ENCODE measurements at regions not wholly inside any gene's neighbourhood (a gene's known extent, or its start where the extent isn't known, plus 50 kb on each side); places are given as distances from the start of the nearest gene placed in this dataset.

DNA sequence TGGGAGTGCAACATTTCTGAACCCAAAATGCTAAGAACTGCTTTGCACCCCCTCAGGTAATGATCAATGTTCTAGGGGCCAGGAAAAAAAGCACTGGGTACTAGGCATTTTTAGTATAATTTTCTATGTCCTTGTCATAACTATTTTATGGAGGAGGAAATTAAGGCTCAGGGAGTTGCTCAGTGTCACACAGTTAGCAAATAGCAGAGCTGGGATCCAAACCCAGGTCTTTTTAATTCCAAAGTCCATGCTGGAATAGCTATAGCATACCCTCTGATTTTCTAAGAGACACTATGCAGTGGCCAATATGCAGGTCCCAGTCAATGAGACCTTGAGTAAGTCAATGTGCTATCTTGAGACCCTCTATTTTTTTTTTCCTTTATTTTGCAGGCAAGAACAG is 394.5 kb upstream of the USP24 start:
- no peak for DNase-seq

DNA sequence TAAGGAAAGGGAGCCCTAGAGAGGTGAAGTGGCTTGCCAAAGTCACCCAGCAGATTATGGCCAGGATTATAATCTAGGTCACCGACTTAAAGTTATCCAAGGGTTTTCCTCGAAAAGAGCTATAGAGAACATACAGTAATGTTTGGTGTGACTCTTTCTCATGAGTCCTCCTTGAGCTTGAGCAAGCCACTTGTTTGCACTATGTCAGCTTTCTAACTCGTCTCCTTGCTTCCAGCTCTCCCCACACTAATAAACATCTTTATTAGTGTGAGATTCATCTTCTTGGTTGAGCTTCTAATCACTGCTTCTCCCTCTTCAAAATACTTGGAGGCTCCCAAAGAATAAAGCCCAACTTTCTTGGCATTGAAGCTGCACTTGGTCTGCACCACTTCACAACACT is 390.0 kb upstream of the USP24 start:
- DNase-seq: no peak

DNA sequence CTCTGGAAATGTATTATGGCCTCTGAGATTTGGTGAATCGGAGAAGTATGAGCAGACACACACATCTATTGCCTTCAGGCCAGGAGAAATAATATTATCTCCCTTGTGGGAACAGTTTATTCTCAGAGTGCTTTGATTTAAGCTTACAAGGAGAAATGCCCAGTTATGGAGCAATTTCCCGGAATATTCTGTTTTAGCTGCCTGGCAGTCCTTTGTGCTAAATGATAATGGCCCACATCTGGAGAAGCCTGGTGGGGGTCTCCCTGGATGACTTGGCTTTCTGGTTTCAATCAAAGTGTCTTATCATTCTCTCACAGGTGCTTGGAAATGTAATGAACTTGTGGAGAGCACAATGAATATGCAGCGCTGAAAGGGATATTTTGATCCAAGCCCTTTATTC is 389.6 kb upstream of the USP24 start:
- DNase-seq: peak; percentile 44

- peak; percentile 42 for DNase-seq
Measured at GRCh38 chr1:55604179-55604578, 389.0 kb upstream of the USP24 start.

DNA sequence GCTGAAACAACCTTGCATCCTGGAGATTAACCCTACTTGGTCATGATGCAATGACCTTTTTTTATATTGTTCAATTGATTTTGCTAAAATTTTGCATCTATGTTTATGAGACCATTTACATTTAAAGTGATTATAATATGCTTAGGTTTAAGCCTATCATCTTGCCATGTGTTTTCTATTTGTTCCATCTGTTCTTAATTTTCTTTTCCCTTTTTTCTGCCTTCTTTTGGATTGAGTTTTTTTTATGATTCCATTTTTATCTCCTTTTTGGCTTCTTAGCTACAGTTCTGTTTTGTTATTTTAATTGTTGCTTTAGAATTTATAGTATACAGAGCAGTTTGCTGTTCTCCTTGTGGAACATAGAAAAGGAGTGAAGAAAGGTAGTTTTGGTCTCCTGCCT is 385.1 kb upstream of the USP24 start:
- peak; percentile 78 for DNase-seq

GRCh38 chr1:55597910-55598309 is 382.7 kb upstream of the USP24 start:
- DNase-seq: no peak

DNA sequence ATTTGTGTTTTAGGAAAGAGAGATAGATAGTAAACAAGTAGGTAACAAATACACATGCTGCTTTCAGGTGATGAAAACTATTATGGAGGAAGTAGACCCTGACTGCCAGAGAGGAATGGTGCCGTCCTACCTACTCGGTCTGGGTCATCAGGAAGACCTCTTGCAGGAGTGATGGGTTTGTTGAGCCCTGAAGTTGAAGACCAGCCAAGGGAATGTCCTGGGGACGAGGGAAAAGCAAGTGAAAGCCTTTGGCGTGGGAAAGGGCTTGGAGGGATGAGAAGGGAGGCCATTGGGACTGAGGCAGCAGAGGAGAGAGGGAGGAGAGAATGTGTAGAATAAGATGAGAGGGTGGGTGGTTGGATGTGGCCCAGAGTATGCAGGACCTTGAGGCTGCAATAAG is 379.5 kb upstream of the USP24 start:
- no peak for DNase-seq

- DNase-seq: no peak
Measured at GRCh38 chr1:55593298-55593697, 378.1 kb upstream of the USP24 start.

DNA sequence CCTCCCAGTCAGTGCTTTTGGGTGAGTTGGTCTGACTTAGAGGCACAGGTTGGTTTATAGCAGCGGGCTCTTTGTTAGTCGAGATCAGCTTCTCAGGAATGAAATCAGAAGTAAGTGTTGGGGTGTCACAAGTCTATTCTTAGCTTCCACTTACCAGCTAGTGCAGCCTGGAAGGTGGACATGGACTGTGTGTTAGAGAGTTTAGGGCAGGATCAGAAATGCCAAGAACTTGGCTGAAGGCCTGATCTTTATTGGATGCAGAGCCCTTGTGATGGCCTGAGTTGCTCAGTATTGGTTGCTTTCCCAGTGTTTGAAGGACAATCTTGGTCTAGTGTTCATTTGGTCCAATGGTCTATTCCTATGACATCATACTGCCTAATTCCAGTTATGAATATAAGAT is 377.0 kb upstream of the USP24 start:
- no peak for DNase-seq

GRCh38 chr1:55589671-55590297 is 374.6 kb upstream of the USP24 start:
- peak; percentile 18 for DNase-seq

DNA sequence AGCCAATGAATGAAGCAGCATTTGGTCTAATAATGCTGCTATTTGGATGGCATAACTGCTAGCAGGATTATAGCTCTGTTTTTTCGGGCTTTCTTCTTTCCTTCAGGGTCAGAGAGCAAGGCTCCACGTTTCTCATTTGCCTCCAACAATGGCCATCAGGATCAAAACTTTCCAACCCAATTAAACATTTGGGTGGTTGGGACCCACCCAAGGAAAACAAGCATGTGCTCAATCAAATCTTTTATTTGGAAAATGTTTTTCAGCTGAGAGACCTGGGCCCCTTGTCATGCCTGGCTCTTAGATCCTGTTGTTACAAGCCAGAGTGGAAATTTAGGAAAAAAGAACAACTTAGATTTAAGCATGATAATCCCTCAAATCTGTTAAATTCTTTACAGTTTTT is 373.1 kb upstream of the USP24 start:
- DNase-seq: no peak

DNA sequence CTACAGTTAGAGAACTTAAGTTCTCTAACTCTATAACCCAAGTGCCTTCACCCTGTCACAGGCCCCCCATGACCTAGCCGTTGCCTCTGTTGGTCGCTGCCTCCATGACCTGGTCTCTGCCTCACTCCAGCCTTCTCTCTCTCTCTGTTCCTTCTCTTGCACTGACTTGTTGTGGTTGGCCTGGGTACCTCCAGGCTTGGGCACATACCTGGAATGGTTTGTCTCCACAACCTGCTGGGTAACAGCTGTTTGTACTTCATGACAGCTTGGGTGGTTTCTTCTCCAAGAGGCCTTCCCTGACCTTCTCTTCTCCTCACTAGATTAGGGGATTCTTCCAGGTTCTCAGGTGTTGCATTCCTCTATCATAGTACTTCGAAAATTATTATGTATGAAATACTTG is 371.6 kb upstream of the USP24 start:
- no peak for DNase-seq

- DNase-seq: no peak
Measured at GRCh38 chr1:55585402-55585792, 370.2 kb upstream of the USP24 start.

DNA sequence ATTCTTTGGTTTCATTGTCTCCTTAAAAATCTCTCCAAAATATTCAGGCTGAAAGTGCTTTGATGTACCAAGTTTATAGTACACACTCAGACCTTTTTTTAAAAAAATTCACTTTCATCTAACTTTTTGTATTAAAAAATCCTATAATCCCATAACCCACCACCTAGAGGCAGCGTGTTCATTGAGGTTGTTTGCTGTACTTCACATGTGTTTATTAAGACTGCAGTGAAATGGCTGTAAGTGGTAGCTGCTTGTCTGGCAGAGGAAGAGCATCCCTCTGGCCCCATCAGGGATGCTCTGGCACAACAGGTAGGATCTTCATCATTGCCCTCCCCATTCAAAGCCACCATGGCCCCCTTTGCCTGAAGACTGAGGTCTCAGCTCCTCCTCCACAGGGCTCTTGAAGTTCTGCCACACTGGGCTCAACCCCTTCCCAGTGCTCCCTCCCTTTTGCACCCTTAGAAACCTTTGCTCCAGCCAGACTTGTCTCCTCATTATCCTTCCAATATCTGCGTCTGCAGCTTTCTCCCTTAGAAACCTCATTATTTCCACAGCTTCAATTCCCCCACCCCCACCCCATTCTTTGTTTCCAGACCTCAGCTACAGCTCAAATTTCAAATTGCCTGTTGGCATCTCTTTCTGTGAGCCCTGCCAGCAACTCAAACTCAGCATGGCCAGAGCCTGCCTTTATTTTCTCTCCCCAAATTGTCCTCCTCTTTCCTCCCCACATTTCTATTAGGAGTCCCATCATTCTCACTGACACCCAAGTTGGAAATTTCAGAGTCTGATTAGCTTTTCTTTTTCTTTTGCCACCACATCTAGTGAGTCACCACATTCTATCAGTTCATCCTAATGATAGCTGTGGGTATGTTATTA is 369.6 kb upstream of the USP24 start:
- DNase-seq: peak; percentile 73

- no peak for DNase-seq
Measured at GRCh38 chr1:55582084-55582483, 366.9 kb upstream of the USP24 start.

- no peak for DNase-seq
Measured at GRCh38 chr1:55580845-55581332, 365.7 kb upstream of the USP24 start.

- no peak for DNase-seq
Measured at GRCh38 chr1:55579332-55580001, 364.3 kb upstream of the USP24 start.

- DNase-seq: no peak
Measured at GRCh38 chr1:55578646-55579045, 363.5 kb upstream of the USP24 start.

DNA sequence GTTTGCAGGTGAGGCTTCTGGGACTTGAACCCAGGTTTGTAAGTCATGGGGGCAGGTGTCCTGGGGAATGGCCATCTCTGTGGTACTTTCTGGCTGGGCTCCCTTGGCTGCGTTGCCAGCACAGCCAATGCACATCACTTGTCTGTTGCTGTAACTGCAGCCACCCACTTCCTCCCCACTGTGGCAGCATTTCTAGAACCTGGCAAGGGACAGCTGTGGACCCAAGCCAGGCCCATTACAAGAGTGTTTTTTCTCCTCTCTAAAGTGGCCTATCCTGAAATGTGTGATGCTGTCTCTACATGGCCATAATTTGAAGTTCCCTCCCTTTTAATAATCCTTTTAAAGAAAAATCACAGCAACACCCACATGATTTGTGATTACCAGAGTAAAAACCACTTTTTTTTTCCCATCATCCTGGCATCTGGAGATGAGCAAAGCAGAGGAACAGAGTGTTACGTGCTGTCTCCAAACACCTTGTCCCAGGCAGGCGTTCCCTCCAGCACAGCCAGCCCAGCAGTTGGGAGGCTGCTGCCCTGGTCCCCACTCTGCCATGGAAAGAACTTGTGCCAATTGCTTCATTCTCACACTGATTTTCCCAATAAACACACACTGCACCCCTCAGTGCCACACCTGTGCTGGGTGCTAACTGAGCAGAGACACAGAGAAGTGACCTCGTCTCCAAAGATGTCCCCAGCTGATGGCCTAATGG is 360.6 kb upstream of the USP24 start:
- no peak for DNase-seq

- DNase-seq: no peak
Measured at GRCh38 chr1:55574691-55575225, 359.6 kb upstream of the USP24 start.

DNA sequence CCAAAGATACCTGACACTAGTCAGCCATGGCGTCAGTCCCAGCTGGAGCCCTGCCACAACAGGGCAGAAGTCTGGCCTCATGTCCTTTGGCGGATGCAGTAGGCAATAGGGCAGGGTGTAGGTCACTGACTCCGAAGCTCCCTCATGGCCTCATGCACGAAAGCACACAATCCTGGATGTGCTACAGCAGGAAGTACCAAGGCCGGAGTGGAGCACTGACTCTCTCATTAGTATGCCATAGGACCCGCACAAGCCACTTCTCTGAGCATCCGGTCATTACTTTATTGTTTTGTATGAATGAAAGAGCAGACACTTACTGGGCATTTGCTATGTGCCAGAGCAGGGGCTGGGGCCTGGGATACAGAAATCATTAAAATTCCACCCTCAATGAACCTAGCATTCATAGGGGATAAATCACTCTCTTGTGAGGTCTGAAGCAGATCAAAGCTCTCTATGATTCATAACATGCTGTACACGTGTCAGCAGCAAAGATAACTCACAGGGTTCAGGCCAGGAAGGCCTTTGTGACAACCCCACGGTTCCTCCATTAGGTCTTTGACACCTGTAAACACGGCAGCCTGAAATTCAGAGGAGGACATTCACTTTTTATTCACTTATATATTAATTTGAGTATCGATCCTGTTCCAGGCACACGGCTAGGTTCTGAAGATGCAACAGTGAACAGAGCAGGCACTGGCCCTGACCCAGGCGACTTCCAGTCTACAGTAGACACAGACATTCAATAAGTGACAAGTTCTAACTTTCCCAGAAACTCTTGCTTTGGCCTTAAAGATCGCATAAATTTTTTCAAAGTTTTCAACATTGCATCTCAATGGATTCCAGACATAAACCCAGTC is 357.9 kb upstream of the USP24 start:
- DNase-seq: no peak
